ENCODE measurements at regions not wholly inside any gene's neighbourhood (a gene's known extent, or its start where the extent isn't known, plus 50 kb on each side); places are given as distances from the start of the nearest gene placed in this dataset.
A peak's percentile ranks its signal among the peaks of the same experiment; 100 is the strongest.

DNA sequence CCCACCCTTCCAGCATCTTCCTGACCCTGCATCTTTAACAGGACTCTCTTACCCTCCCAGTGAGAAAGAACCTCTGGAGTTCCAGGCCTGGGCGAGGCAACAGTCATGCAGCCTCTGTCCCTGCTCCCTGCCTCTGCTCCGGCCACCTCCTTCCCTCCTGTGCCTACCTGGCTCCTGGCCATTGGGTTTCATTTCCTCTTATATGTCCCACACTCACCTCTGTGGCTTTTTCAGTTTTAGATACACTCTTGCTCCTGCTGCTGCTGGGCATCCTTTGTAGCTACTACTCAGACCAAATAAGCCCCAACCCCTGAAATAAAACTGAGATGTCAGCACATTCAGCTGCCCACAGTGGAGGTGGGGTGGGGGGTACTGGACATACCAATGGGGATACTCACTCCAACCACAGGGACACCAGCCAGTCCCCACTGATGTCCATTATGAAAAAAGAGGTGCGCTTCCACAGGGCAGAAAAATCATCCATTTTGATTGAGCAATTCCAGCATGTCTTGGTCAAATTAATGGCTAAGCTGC lies 99.1 kb upstream of the NRXN3 start:
- 44% methylated on average over 3 of the region's 3 CpGs for WGBS (ENCODE audit: missing lambda C conversion rate)
- H3K9me3 ChIP-seq, result no peaks in the 10 kb centered on the region
- no peak overlapping the region for H3K4me3 ChIP-seq
- FAIRE-seq (no peak), ATAC-seq (no peak), DNase-seq (ENCODE audit: low read depth in 1 of 2, low spot score in 1 of 2) (no peak)
- POLR2A ChIA-PET, result no interaction called here
- TF ChIP-seq KDM5A (IDR thresholded peaks at IDR 0.05) (no peak), MAFK (IDR thresholded peaks at IDR 0.05; ENCODE audit: partially characterized antibody) (peak; percentile 59), SREBF2 (IDR thresholded peaks at IDR 0.05) (no peak), RCOR1 (IDR thresholded peaks at IDR 0.05; ENCODE audit: low read depth, low read length) (no peak), RAD21 (conservative IDR thresholded peaks at IDR 0.05 in 1 of 2, IDR thresholded peaks at IDR 0.05 in 1 of 2) (no peak)
- no peaks in the 10 kb centered on the region for H3K4me1 ChIP-seq
- no peak overlapping the region for H3K4me2 ChIP-seq
- H3K27ac ChIP-seq, result no peak overlapping the region
- CTCF ChIA-PET, result interaction anchor here (1.3 kb wide), 1 partner anchor 29 kb away, joined by 3 read pairs; no protein-coding TSS in a partner anchor

DNA sequence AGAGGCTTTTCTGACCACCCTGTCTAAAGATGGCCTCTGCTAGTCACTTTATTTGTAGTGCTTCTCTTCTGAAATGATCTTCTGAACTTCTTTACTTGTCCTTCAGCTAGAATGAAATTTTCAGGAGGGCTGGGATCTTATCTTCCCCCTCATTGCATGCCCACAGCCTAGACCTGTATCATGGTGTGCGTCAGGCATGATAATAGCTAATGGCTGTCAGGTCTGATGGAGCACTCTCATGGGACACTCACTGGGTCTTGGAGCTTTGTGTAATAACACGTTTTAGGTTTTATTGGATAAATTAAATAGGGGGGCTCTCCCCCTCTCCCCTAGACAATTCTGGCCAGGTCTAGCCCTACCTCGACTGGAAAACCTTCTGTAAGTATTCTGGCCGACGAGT lies 97.1 kb upstream of the NRXN3 start:
- no peak for FAIRE-seq

DNA sequence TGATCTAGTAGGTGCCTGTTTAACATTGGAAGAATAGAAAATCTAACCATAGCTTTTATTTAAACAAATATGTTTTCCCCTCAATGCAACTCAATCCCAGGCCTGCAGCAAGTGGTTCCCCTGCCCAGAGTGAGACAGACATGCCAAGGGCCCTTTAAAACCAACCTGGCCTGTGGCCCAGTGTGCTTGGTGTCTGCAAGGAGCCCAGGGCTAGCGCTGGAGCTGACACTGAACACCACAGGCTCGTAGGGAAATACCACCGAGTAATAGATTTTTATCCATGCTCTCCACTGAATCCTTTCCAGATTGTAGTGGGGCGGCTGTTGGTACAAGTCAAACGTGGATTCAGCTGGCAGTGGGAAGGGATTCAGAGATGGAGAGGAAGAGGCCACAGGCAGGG lies 95.6 kb upstream of the NRXN3 start:
- Histone ChIP-seq H3K27ac (no peak overlapping the region), H3K4me1 (no peaks in the 10 kb centered on the region), H3K4me3 (no peak overlapping the region), H3K9me3 (no peaks in the 10 kb centered on the region), H3K4me2 (no peak overlapping the region)
- POLR2A ChIA-PET, result no interaction called here
- ATAC-seq, result no peak
- no peak for TF ChIP-seq ZNF302 (CRISPR knock-in tag; IDR thresholded peaks at IDR 0.05)
- TF ChIP-seq GATA3 (IDR thresholded peaks at IDR 0.05; ENCODE audit: borderline replicate concordance), result no peak
- TF ChIP-seq HOXB5 (CRISPR knock-in tag; IDR thresholded peaks at IDR 0.05), result no peak
- TF ChIP-seq, protein P1, sequence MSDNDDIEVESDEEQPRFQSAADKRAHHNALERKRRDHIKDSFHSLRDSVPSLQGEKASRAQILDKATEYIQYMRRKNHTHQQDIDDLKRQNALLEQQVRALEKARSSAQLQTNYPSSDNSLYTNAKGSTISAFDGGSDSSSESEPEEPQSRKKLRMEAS (IDR thresholded peaks at IDR 0.05), result no peak
- no peak for TF ChIP-seq RARB (CRISPR knock-in tag; IDR thresholded peaks at IDR 0.05)
- TF ChIP-seq CHD2 (IDR thresholded peaks at IDR 0.05; ENCODE audit: low read length, partially characterized antibody), result no peak
- no peak for TF ChIP-seq RAD21 (conservative IDR thresholded peaks at IDR 0.05 in 1 of 2, IDR thresholded peaks at IDR 0.05 in 1 of 2)
- no peak for DNase-seq (ENCODE audit: low read depth in 1 of 2, low spot score in 1 of 2)
- WGBS (ENCODE audit: missing lambda C conversion rate), result 56% methylated on average over 5 of the region's 5 CpGs
- FAIRE-seq, result no peak
- CTCF ChIA-PET, result interaction anchor here (1.0 to 1.3 kb wide), 2 partner anchors 9 to 13 kb away, joined by 3 read pairs; no protein-coding TSS in a partner anchor

More for the DNA sequence above, 97.1 kb upstream of the NRXN3 start:
- H3K9me3 ChIP-seq, result no peaks in the 10 kb centered on the region
- ATAC-seq (no peak), DNase-seq (ENCODE audit: low read depth in 1 of 2, low spot score in 1 of 2) (no peak)
- H3K4me3 ChIP-seq, result no peak overlapping the region
- no peak overlapping the region for H3K27ac ChIP-seq
- ChIA-PET CTCF (interaction anchor here (0.6 to 1.1 kb wide), 3 partner anchors 9 to 14 kb away, joined by 3 read pairs; no protein-coding TSS in a partner anchor), POLR2A (no interaction called here)
- no peak for TF ChIP-seq ZC3H11A (IDR thresholded peaks at IDR 0.05)
- no peak for TF ChIP-seq FOXS1 (CRISPR knock-in tag; IDR thresholded peaks at IDR 0.05)
- TF ChIP-seq NFE2L2 (conservative IDR thresholded peaks at IDR 0.05; ENCODE audit: low read length), result no peak
- no peak for TF ChIP-seq ZSCAN20 (CRISPR knock-in tag; IDR thresholded peaks at IDR 0.05)
- no peak for TF ChIP-seq NR3C1 (IDR thresholded peaks at IDR 0.05)
- TF ChIP-seq RCOR1 (IDR thresholded peaks at IDR 0.05; ENCODE audit: low read depth, low read length), result no peak
- TF ChIP-seq FOSB (CRISPR knock-in tag; IDR thresholded peaks at IDR 0.05), result no peak
- TF ChIP-seq, protein P2, sequence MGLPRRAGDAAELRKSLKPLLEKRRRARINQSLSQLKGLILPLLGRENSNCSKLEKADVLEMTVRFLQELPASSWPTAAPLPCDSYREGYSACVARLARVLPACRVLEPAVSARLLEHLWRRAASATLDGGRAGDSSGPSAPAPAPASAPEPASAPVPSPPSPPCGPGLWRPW (IDR thresholded peaks at IDR 0.05), result no peak
- TF ChIP-seq, protein P3, sequence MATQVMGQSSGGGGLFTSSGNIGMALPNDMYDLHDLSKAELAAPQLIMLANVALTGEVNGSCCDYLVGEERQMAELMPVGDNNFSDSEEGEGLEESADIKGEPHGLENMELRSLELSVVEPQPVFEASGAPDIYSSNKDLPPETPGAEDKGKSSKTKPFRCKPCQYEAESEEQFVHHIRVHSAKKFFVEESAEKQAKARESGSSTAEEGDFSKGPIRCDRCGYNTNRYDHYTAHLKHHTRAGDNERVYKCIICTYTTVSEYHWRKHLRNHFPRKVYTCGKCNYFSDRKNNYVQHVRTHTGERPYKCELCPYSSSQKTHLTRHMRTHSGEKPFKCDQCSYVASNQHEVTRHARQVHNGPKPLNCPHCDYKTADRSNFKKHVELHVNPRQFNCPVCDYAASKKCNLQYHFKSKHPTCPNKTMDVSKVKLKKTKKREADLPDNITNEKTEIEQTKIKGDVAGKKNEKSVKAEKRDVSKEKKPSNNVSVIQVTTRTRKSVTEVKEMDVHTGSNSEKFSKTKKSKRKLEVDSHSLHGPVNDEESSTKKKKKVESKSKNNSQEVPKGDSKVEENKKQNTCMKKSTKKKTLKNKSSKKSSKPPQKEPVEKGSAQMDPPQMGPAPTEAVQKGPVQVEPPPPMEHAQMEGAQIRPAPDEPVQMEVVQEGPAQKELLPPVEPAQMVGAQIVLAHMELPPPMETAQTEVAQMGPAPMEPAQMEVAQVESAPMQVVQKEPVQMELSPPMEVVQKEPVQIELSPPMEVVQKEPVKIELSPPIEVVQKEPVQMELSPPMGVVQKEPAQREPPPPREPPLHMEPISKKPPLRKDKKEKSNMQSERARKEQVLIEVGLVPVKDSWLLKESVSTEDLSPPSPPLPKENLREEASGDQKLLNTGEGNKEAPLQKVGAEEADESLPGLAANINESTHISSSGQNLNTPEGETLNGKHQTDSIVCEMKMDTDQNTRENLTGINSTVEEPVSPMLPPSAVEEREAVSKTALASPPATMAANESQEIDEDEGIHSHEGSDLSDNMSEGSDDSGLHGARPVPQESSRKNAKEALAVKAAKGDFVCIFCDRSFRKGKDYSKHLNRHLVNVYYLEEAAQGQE (IDR thresholded peaks at IDR 0.05), result no peak
- no peak for TF ChIP-seq ZNF302 (CRISPR knock-in tag; IDR thresholded peaks at IDR 0.05)
- whole genome bisulfite sequencing (ENCODE audit: missing lambda C conversion rate), result 42% methylated on average over 5 of the region's 5 CpGs
- H3K4me1 ChIP-seq, result no peaks in the 10 kb centered on the region
- no peak overlapping the region for H3K4me2 ChIP-seq

All from A549 (cell line).